SK-N-SH treated with all-trans-retinoic acid at 6 μM for 48 hours (cell line): ENCODE measurements at regions not wholly inside any gene's neighbourhood (a gene's known extent, or its start where the extent isn't known, plus 50 kb on each side); places are given as distances from the start of the nearest gene placed in this dataset.

Experiments
- ATAC-seq: fragments of 200-7000 bp; cut with Tn5 transposase; 3 replicates; pipeline ENCODE4 v1.9.1; 2020; ENCODE audit warnings: mild to moderate bottlenecking, moderate library complexity
- ARNTL ChIP-seq: fragments of 450-650 bp; formaldehyde crosslinking; IDR thresholded peaks from 2 replicates; pipeline ENCODE4 v1.5.0; 2020; ENCODE audit warnings: low read depth, mild to moderate bottlenecking, moderate library complexity, borderline replicate concordance
- CSDC2 ChIP-seq: fragments of 250-450 bp; sonication (Bioruptor Pico); IDR thresholded peaks from 2 replicates; pipeline ENCODE4 v1.5.0; 2020; ENCODE audit warnings: mild to moderate bottlenecking, moderate library complexity
- ESRRG ChIP-seq: fragments of 250-450 bp; sonication (Bioruptor Pico); IDR thresholded peaks from 2 replicates; pipeline ENCODE4 v1.6.1; 2021; ENCODE audit warnings: mild to moderate bottlenecking
- GLIS3 ChIP-seq: fragments of 250-450 bp; sonication (Bioruptor Pico); IDR thresholded peaks from 2 replicates; pipeline ENCODE4 v1.5.0; 2020; ENCODE audit warnings: mild to moderate bottlenecking, moderate library complexity
- ISL1 ChIP-seq: fragments of 250-450 bp; sonication (Bioruptor Pico); IDR thresholded peaks from 2 replicates; pipeline ENCODE4 v2.1.2; 2022; ENCODE audit warnings: mild to moderate bottlenecking, moderate library complexity
- OSR1 ChIP-seq: fragments of 250-450 bp; sonication (Bioruptor Pico); IDR thresholded peaks from 2 replicates; pipeline ENCODE4 v1.8.0; 2022; ENCODE audit warnings: moderate library complexity, mild to moderate bottlenecking, inconsistent platforms
- PPARA ChIP-seq: fragments of 250-450 bp; sonication (Bioruptor Pico); IDR thresholded peaks from 2 replicates; pipeline ENCODE4 v1.5.0; 2020; ENCODE audit warnings: mild to moderate bottlenecking, borderline replicate concordance
- RARB ChIP-seq: fragments of 250-450 bp; sonication (Bioruptor Pico); IDR thresholded peaks from 2 replicates; pipeline ENCODE4 v1.8.0; 2021; ENCODE audit warnings: mild to moderate bottlenecking, moderate library complexity
- SNAI2 ChIP-seq: fragments of 250-450 bp; sonication (Bioruptor Pico); IDR thresholded peaks from 2 replicates; pipeline ENCODE4 v1.5.0; 2020; ENCODE audit warnings: mild to moderate bottlenecking, moderate library complexity
- TCF4 ChIP-seq: fragments of 250-450 bp; sonication (Bioruptor Pico); IDR thresholded peaks from 2 replicates; pipeline ENCODE4 v1.8.0; 2021; ENCODE audit warnings: mild to moderate bottlenecking, moderate library complexity, borderline replicate concordance
- TOX ChIP-seq: fragments of 250-450 bp; sonication (Bioruptor Pico); IDR thresholded peaks from 2 replicates; pipeline ENCODE4 v1.8.0; 2021; ENCODE audit warnings: mild to moderate bottlenecking, moderate library complexity, borderline replicate concordance
- ZC3H10 ChIP-seq: fragments of 250-450 bp; sonication (Bioruptor Pico); IDR thresholded peaks from 2 replicates; pipeline ENCODE4 v1.5.1; 2021; ENCODE audit warnings: mild to moderate bottlenecking, moderate library complexity
- ZFP30 ChIP-seq: fragments of 450-650 bp; formaldehyde crosslinking; IDR thresholded peaks from 2 replicates; pipeline ENCODE4 v1.5.0; 2022; ENCODE audit warnings: mild to moderate bottlenecking, moderate library complexity
- ZNF8 ChIP-seq: fragments of 450-650 bp; formaldehyde crosslinking; IDR thresholded peaks from 2 replicates; pipeline ENCODE4 v1.5.0; 2020; ENCODE audit warnings: mild to moderate bottlenecking, moderate library complexity
- TF ChIP-seq, protein P1 (sequence below): fragments of 250-450 bp; sonication (Bioruptor Pico); IDR thresholded peaks from 2 replicates; pipeline ENCODE4 v1.5.1; 2020; ENCODE audit warnings: low read depth, mild to moderate bottlenecking, moderate library complexity
- TF ChIP-seq, protein P2 (sequence below): fragments of 250-450 bp; sonication (Bioruptor Pico); IDR thresholded peaks from 2 replicates; pipeline ENCODE4 v1.5.1; 2021; ENCODE audit warnings: mild to moderate bottlenecking, moderate library complexity
- TF ChIP-seq, protein P3 (sequence below): fragments of 250-450 bp; sonication (Bioruptor Pico); IDR thresholded peaks from 2 replicates; pipeline ENCODE4 v1.8.0; 2021; ENCODE audit warnings: low read depth, mild to moderate bottlenecking, moderate library complexity, borderline replicate concordance
- TF ChIP-seq, protein P4 (sequence below): fragments of 250-450 bp; sonication (Bioruptor Pico); IDR thresholded peaks from 2 replicates; pipeline ENCODE4 v1.8.0; 2020; ENCODE audit warnings: mild to moderate bottlenecking, moderate library complexity, borderline replicate concordance

DNA sequence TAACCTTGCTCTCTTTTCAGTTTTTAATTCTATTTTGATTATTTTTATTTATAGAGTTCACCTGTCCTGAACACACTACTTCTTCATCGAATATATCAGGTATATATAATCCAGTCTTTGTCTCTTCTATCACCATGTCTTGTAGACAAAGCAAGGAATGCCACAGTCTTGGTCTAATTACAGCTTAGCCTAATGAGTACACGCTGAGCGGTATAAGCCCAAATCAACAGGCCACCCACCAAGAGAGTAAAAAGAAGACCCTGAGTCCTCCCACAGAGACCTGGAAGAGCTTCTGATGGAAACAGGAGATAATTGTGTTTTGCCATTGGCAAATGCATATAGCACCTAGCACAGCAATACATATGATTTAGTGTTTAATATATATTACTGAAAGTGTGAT, 68.7 kb upstream of the TCF21 start:
- TF ChIP-seq ZFP30 (no peak), ZC3H10 (CRISPR knock-in tag) (no peak), TCF4 (CRISPR knock-in tag) (no peak), GLIS3 (CRISPR knock-in tag) (no peak), PPARA (no peak), OSR1 (CRISPR knock-in tag) (no peak), ZNF8 (CRISPR knock-in tag) (no peak), SNAI2 (CRISPR knock-in tag) (no peak), ESRRG (CRISPR knock-in tag) (no peak)
- TF ChIP-seq, protein P1, sequence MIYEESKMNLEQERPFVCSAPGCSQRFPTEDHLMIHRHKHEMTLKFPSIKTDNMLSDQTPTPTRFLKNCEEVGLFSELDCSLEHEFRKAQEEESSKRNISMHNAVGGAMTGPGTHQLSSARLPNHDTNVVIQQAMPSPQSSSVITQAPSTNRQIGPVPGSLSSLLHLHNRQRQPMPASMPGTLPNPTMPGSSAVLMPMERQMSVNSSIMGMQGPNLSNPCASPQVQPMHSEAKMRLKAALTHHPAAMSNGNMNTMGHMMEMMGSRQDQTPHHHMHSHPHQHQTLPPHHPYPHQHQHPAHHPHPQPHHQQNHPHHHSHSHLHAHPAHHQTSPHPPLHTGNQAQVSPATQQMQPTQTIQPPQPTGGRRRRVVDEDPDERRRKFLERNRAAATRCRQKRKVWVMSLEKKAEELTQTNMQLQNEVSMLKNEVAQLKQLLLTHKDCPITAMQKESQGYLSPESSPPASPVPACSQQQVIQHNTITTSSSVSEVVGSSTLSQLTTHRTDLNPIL (CRISPR knock-in tag) = no peak
- TF ChIP-seq, protein P2, sequence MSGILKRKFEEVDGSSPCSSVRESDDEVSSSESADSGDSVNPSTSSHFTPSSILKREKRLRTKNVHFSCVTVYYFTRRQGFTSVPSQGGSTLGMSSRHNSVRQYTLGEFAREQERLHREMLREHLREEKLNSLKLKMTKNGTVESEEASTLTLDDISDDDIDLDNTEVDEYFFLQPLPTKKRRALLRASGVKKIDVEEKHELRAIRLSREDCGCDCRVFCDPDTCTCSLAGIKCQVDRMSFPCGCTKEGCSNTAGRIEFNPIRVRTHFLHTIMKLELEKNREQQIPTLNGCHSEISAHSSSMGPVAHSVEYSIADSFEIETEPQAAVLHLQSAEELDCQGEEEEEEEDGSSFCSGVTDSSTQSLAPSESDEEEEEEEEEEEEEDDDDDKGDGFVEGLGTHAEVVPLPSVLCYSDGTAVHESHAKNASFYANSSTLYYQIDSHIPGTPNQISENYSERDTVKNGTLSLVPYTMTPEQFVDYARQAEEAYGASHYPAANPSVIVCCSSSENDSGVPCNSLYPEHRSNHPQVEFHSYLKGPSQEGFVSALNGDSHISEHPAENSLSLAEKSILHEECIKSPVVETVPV (CRISPR knock-in tag) = no peak
- TF ChIP-seq, protein P3, sequence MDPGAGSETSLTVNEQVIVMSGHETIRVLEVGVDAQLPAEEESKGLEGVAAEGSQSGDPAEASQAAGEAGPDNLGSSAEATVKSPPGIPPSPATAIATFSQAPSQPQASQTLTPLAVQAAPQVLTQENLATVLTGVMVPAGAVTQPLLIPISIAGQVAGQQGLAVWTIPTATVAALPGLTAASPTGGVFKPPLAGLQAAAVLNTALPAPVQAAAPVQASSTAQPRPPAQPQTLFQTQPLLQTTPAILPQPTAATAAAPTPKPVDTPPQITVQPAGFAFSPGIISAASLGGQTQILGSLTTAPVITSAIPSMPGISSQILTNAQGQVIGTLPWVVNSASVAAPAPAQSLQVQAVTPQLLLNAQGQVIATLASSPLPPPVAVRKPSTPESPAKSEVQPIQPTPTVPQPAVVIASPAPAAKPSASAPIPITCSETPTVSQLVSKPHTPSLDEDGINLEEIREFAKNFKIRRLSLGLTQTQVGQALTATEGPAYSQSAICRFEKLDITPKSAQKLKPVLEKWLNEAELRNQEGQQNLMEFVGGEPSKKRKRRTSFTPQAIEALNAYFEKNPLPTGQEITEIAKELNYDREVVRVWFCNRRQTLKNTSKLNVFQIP = no peak
- TF ChIP-seq, protein P4, sequence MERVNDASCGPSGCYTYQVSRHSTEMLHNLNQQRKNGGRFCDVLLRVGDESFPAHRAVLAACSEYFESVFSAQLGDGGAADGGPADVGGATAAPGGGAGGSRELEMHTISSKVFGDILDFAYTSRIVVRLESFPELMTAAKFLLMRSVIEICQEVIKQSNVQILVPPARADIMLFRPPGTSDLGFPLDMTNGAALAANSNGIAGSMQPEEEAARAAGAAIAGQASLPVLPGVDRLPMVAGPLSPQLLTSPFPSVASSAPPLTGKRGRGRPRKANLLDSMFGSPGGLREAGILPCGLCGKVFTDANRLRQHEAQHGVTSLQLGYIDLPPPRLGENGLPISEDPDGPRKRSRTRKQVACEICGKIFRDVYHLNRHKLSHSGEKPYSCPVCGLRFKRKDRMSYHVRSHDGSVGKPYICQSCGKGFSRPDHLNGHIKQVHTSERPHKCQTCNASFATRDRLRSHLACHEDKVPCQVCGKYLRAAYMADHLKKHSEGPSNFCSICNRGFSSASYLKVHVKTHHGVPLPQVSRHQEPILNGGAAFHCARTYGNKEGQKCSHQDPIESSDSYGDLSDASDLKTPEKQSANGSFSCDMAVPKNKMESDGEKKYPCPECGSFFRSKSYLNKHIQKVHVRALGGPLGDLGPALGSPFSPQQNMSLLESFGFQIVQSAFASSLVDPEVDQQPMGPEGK (CRISPR knock-in tag) = no peak
- TF ChIP-seq, all 23 proteins: peak for 0
- ATAC-seq = no peak

DNA sequence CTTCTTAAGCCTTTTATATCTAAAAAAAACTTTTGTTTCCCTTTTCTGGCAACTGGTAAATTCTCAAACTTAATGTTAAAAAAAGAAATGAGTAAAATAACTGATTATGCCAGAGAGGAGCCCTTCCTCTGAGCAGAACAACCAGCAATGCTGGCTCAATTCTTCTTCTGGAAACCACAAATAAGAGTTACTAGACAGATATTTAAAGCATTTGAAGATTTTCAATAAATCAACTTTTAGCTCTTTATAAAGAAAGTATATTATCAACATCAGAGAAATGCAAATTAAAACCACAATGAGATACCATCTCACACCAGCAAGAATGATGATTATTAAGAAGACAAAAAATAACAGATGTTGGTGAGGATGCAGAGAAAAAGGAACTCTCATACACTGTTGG, 61.1 kb upstream of the TCF21 start:
- no peak for ATAC-seq
- no peak for TF ChIP-seq ARNTL (CRISPR knock-in tag)
- TF ChIP-seq PPARA = no peak
- no peak for TF ChIP-seq OSR1 (CRISPR knock-in tag)
- TF ChIP-seq, protein P3 = no peak

DNA sequence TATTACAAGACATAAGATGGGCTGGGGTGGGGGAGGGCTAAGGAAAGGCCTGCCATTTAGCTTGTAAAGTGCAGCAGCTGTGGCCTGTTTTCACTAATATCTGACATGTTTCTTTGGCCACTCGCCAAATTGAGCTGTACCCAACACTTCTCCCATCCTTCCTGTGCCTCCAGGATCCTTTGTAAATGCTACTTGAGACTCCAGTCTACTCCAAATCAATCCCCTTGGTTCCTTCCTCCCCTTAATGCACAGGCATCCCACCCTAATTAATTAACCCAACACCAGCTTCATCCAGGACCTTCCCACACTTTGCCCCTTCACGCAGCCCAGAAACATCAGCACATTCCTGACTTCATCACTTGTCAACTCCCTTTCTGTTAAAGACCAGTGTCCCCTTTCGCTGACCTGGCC, 55.0 kb upstream of the TCF21 start:
- TF ChIP-seq ISL1 = no peak
- TF ChIP-seq, protein P3 = no peak
- ATAC-seq = no peak

DNA sequence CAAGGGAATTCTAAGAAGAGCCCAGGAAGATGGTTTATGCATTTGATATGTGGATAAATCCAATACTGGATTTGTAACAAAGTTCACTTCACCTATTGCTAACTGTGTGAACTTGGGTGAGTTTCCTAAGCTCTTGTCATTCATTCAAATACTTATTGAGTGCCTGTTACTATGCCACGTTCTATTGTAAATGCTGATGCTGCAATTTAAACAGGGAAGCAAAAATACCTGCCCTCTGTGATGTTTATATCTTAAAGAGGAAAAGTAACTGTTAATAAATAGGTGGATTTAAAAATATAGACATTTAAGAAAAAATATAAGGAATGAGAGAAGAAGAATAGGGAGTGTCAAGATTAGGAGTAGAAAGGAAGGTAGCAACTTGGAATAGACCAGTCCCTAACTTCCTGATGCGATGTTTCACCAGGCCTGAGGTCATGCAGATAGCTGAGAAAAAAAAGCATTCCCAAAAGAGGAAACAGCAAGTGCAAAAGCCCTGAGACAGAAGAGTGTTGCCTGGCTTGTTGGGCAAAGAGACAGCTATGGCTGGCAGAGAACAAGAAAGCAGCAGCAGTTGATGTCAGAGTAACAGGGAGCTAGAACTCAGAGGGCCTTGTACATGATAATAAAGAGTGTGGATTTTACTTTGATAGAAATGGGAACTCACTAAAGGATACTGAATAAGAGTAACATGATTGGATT, 54.3 kb upstream of the TCF21 start:
- ATAC-seq = no peak
- TF ChIP-seq CSDC2 (CRISPR knock-in tag) = no peak
- TF ChIP-seq, protein P1 (CRISPR knock-in tag) = no peak
- TF ChIP-seq, protein P2 (CRISPR knock-in tag) = no peak
- TF ChIP-seq RARB (CRISPR knock-in tag) = no peak
- TF ChIP-seq TOX (CRISPR knock-in tag) = no peak
- no peak for TF ChIP-seq SNAI2 (CRISPR knock-in tag)
- TF ChIP-seq ESRRG (CRISPR knock-in tag) = no peak
- TF ChIP-seq GLIS3 (CRISPR knock-in tag) = no peak
- TF ChIP-seq OSR1 (CRISPR knock-in tag) = no peak
- TF ChIP-seq ISL1 = no peak
- no peak for TF ChIP-seq ARNTL (CRISPR knock-in tag)
- TF ChIP-seq, protein P4 (CRISPR knock-in tag) = no peak
